ENCODE measurements at regions not wholly inside any gene's neighbourhood (a gene's known extent, or its start where the extent isn't known, plus 50 kb on each side); places are given as distances from the start of the nearest gene placed in this dataset.

DNA sequence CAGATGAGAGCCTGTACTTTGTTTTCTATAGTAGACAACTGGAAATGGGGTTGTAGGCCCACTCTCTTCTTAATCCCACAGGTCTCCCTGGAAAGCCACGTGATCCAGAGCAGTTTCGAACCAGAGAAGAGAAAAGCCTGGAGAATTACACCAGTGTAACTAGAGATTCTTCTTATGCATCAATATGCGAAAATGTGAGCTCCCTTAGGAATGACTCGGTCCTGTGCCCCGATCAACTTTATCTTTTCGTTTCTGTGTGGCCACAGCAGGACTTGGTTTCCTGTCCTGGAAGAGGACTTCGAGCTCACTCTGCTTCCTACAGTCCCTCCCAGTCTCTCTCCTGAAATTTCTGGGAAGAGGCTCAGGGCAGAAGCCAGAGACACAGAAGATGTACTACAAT, 73.8 kb upstream of the TPM1 start:
- DNase-seq = no peak

DNA sequence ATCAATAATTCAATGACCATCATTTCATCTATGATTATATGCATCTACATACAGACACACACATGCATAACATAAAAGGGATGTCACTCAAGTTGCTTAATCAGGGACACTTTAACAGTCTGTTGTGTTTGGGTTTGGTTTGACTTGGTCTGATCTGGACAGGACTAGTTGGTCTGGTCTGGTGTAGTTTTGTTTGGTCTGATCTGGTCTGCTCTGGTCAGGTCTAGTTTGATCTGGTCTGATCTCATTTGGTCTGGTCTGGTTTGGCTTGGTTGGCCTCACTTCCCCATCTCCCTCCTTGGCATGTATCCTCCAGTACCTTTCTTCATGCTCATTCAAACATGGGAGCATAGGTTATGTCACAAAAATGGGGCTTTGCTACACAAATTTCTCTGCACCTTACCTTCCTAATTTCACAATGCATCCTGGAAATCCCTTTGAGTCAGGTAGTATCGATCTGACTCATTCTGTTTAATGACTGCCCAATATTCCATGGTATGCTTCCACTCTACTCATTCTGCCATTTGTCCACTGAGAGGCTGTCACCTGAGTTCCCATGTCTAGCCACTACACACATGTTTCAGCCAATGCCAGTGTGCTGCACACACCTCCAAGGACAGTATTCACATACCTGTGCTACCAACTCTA, 73.0 kb upstream of the TPM1 start:
- DNase-seq = no peak

DNA sequence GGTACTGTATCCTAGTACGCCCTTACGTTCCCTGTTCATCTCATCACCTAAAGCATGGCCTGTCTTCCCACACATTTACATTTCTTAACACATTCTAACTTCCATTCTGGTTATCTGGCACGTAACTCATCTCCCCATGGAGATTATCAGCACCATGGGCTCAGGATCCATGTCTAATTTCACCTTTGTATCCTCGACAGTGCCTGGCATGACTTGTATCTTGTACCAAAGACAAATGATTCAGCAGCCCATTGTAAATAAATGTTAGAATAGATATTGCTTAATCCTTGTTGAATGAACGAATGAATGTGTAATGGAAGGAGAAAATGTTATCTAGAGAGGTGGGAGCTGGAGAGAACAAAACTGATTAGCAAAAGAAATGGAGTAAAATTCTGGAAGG, 69.7 kb upstream of the TPM1 start:
- no peak for DNase-seq

DNA sequence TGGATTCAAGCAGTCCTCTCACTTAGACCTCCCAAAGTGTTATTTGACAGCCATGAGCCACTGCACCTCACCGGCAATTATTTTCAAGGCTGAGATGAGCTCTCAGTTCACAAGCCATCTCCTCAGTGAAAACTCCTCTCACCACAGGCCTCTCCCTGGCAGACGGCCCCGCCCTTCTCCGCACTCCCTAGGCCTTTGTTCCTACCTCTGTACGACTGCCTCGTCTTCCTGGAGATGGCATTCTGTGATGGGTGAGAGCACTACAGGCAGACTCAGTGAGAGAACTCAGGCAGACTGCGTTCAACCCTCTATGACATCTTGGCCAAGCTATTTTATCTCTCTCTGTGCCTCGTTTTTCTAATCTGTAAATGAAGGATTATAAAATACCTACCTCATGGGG, 67.0 kb upstream of the TPM1 start:
- no peak for DNase-seq

DNA sequence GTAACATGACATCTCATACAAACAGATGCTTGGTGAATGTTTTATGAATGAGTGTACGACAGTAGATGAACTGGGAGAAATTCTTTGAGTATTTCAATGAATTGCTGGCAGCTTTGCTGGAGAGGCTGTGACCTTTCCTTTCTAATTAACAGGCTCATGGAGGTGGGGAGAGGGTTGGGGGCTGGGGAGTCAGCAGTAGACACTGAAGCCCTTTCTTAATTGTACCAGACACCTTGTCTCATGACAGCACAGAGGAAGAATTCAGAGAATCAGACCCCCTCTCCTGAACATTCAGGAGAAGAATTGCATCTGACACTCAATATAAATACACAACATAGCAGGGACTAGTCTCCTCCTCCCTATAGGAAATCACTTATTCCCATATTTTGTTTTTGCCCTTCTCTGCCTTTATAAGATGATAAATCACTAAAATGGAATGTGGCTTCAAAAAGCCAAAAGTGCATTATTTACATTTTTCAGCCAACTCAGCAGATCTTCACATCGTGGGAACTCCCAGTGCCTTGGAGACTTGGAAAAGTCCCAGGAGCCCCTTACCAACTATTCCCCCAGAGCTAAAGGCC, 66.2 kb upstream of the TPM1 start:
- DNase-seq = no peak

DNA sequence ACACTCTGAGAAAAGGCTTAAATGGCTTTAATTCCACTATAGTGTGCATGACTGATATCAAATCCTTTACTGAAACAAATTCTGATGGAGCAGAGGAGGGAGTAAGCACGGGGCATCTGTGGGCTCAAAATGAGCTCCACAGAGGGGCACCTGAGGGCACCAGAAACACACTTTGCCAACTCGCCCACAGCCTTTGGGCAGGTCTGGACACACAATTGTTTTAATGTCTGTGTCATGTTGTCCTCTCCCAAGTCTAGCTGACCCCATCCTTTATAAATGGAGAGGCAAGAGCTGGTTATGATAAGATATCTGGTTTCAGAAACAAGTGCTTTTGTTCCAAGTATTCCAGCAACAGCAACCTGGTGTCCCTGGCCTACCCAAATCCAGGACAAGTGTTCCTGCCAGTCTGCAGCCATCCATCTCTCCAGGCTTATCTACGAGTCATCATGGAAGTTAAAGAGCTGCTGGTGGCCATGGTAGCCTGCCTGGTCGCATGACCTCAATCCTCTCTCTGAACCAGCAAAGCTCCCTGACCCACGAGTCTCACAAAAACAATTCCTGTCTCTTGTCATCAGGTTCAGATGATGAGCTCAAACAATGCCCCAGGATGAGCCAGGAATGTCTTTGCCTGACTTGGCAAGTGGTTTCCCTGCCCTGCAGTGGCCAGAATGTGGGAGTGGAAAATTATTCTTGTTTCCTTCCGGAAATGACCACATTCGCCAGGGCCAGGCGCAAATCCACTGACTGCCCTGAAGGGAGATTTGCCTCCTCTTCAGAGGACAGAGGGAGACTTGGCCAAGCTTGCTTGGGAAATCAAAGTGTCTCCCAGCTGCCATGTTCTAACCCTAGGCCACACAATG, 64.4 kb upstream of the TPM1 start:
- no peak for DNase-seq

DNA sequence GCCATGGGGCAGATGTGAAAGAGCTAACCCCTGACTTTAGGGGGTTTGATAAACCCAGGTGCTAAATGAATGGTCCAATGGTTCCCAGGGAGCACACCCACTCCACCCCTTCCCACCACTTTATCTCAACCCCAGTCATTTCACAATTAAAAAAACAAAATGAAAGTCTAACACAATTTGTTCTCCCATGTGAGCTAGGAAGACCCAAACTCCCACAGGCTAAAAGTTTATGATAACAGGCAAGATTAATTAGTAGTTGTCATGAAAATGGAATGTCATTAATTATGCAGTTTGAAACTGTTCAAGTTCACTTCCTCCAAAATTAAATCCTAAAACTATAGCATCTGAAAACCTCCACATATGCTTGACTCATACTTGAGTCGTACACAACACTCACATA, 63.3 kb upstream of the TPM1 start:
- DNase-seq = no peak

DNA sequence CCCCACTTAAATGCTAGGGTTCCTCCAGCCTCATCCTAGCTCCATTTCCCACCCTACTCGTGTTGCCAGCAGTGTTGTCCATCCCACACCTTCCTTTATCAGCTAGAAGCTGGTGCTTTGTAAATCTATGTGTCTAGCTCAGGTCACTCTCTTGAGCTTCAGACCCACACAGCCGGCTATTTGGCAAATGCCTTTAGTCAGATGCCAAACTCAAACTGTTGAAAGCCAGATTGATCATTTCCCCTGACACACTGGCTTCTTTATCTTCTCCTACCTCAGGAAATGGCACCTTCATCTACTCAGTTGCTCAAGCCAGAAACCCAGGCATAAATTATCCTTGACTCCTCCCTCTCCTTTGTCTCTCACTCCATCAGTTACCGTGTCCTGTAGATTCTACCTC, 61.5 kb upstream of the TPM1 start:
- DNase-seq = no peak

DNA sequence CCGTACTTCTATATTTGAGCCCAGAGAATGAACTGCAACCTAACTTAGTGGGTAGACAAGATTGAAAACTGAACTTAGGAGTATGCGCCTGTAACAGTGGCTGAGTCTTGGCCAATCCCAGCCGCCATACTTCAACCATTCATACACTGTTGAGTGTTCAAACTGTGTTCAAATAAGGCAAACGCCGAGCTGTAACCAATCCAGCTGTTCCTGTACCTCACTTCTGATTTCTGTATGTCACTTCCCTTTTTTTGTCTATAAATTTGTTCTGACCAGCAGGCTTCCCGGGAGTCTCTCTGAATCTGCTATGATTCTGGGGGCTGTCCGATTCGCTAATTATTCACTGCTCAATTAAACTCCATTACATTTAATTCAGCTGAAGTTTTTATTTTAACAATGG, 58.6 kb upstream of the TPM1 start:
- no peak for DNase-seq

DNA sequence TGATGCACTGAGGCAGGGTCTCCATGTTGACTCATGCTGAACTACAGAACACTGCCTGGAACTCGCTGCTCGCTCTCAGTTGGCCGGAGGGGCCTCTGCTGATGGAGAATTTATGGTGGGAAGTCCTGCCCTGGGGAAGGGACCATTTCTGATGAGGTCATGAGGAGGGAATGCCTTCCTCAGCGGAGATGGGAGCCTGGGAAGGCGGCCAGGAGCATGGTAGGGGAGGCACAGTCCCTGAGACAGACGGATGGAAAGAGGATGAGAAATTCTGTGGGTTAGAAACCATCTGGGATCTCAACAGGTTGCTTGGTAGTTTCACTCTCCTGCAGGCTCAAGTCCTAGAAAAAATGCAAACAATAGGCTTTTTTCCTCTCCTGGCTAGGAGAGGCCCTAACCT, 56.8 kb upstream of the TPM1 start:
- DNase-seq = no peak

DNA sequence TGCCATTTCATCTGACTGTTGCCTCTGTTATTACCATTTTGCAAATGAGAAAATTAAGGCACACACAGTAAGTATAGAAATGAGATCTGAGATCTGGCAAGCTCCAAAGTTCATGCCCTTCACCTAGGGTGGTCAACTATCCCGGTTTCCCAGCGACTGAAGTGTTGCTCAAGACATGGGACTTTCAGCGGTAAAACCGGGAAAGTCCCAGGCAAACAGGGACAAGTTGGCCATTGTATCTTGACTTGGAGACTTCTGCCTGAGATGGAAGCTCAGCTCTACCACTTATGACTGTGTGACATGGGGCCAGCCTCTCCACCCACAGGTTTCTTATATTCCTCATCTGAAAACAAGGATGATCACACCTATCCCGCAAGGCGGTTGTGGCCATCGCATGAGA, 55.6 kb upstream of the TPM1 start:
- no peak for DNase-seq

DNA sequence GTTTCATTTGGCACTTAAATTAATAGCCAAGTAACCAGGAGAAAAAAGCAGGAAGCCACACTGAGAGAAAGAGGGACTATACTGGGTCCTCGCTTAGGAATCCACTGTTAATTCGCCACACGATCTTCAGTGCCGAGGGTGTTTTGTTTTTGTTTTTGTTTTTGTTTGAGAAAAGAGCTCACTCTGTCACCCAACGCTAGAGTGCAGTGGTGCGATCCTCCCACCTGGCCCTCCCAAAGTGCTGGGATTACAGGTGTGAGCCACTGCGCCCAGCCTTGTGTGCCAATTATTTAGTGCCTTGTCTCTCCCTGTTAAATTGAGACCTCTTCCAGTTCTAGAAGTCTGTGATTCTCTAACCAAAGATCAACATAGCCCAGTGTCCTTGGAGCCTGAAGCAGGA, 53.8 kb upstream of the TPM1 start:
- no peak for DNase-seq

DNA sequence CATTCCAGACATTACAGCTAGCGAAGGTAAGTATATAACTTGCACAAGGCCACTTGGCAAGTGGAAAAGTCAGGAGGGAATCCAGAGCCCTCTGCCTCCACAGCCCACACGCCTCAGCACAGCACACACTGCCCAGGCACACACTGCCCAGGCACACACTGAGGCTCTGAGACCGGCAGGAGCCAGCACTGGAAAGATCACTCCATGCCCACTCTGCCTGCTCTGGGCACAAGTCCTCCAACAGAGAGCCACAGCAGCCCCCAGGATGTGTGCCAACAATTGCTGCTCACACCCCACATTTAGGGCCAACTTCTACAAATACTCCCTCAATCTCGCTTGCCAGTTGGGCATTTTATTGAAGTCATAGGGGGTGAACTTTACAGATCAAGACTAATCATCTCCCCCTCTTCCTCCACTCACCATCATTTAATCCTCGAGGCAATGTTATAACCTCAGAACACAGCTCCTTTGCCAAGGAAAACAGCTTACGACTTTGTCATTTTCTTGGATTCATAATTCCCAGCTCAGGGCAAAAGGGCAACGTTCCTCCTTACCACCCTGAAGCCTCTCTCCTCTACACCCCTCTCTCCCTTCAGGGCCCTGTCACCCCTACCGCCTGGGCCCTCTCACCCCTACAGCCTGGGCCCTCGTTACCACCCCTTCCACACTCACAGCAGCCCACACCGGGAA, 53.0 kb upstream of the TPM1 start:
- DNase-seq = no peak

DNA sequence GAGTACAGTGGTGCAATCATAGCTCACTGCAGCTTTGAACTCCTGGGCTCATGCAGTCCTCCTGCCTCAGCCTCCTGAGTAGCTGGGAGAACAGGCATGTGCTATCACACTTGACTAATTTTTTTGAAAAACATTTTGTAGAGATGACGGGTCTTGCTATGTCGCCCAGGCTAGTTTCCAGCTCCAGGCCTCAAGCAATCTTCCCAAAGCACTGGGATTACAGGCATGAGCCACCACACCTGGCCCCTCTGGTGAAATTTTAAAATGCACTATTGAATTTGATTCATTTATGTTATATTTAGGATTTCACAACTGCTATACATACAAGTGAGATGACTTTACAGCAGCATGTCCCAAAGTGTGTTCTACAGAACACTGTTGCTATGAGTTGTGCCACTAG, 50.8 kb upstream of the TPM1 start:
- no peak for DNase-seq

DNA sequence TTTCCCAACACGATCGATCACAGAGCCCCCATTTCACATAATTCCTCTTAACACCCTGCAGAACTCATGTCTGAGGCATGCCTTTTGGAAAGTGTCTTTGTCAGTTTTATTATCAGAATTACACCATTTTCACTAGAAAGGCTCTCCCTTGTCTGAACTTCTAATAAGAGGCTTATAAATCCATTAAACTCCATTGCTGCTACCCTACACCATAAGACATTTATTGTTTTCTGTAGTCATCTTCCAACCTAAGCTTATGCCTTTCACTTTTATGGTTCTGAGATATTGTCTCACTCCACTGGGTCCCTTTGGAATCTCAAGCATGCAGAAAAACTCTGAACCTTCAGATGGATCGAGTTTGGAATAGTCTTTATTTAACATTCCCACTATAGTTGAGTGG, 50.2 kb upstream of the TPM1 start:
- DNase-seq = no peak

All from SHP77 treated with DMSO at 0.1 percent for 48 hours (cell line).